ENCODE measurements at regions not wholly inside any gene's neighbourhood (a gene's known extent, or its start where the extent isn't known, plus 50 kb on each side); places are given as distances from the start of the nearest gene placed in this dataset.

DNA sequence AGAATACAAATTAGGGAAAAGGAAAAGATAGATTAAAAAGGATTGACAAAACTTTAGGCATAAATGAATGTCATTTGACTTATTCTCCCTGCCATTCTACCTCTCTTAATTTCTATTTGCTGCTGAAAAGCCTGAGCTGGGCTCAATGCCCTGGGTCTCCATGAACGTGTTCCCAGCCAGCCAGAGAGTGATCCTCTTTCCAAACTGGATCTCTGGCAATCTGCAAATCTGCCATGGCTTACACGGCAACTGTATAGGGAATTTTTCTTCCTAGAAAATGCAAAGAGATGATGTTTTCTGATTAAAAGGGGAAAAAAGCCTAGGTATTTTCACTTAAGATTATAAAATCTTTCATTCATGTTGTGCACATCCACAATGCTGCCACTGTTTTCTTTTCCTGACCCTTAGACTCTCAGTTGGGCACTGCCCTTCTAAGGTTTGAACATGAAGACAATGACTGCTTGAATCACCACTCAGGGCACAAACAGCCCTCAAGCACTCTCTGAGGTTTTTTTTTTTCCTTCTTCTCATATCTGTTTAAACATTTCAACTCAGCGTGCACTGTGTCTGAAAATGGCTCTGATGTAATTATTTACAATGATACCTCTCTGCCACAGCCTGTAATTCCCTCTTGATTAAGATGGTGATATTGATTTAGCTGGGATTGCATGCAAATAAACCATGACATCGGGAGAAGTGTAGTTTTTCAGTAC is 60.3 kb downstream of the DACT1 start:
- intact Hi-C loops (cut with micrococcal nuclease) = no loop called here

DNA sequence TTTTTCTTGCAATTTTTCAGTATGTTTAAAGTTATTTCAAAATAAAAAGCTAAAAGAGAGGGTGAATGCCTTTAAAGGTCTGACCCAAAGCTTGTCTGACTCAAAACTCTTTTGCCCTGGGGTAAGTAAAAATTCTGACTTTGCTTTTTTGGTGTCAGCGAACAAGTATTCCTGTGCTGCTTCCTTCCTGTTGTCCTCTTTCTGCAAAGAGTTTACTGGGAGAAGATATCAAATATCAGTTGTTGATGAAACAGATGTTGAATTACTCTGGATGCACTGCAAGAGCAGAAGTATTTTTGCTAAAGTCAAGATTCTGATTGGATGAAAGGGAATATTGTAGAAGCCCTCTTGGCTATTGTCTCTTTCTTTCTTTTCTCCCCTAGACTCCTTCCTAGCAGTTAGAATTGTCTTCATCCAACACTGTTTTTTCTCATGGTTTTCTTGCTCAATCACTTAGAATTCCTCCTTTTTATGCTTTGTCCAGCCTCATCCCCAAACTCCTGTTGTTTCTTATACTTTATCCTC is 62.0 kb downstream of the DACT1 start:
- intact Hi-C loops (cut with micrococcal nuclease) = no loop called here

DNA sequence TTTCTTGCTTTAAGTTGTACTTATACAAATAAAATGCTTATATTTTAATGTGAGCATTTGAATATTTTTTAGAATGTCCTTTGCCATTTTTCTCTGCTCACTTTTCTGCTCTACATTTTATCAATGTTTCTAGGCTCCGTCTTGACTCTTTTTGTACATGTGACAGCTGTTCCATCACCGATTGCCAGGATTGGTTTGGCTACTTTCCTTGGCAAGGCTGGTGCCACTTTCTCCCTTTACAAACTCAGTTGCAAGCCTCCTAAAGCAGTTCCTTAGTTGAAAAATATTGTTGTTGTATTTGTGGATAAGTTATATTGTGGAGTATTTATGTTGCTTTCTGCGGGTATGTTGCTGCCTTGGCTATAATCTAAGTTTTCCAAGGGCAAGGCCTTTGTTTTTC is 63.4 kb downstream of the DACT1 start:
- intact Hi-C loops (cut with micrococcal nuclease) = no loop called here

DNA sequence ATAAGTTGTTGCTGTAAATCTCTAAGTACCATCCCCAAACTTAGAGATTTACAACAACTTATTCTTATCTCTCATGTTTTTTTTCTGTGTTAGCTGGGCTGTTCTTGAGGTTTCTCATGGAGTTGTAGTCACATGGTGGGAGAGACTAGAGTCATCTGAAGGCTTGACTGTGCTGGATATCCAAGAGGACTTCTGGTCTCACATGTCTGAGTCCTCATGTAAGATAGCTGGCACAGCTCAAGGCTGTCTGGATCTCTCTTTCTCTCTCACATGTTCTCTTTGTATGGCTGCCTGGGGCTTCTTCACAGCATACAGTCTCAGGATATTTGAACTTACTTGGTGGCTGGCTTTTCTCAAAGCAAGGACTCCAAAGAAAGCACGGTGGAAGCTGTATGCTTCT is 63.8 kb downstream of the DACT1 start:
- intact Hi-C loops (cut with micrococcal nuclease) = no loop called here

DNA sequence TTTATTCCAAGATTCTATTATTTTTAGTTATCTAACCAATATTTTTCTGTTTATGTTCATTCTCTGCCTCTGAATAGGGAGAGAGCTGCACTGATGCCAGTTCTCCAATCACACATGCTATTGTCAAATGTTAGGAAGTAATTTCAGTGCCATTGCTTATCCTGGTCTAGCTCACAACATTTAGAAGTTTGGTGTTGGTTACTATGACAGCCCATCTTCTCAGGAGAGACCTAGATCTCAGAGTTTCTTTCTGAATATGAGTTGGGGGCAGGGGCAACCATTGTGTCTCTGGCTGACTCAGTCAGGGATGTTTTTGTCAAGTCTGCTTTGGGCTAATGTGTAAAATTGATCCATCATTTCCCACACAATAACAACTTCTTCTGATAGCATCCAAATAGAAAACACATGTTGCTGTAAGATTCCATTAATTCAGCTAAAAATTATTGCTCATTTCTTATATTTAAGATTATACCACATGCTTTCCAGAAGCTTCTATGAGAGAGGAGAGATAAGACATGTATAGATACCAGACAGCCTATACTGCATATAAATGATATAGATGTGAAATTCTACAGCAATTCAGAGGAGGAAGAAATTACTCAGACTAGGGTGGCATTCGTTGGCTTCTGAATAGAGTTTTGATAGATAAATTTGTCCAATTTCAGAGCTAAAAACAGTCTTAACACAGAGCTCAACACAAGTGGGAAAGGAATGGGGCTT is 64.8 kb downstream of the DACT1 start:
- intact Hi-C loops (cut with micrococcal nuclease) = no loop called here

DNA sequence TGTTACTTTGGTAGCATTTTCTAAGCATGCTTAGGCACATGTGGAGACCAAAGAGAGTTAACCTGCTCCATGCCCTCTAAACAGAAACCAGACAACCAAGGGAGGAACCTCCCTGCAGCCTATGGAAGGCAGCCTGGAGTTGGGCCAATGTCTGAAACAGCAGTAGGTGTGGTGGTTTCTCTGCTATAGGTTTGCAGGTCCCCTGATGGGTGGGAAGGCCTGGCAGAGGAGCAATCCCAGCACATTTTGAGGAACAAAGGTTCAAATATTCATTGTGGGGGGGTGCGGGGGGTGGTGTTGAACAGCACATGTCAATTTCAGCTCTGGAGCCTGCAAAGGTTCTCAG is 65.4 kb downstream of the DACT1 start:
- intact Hi-C loops (cut with micrococcal nuclease) = no loop called here

DNA sequence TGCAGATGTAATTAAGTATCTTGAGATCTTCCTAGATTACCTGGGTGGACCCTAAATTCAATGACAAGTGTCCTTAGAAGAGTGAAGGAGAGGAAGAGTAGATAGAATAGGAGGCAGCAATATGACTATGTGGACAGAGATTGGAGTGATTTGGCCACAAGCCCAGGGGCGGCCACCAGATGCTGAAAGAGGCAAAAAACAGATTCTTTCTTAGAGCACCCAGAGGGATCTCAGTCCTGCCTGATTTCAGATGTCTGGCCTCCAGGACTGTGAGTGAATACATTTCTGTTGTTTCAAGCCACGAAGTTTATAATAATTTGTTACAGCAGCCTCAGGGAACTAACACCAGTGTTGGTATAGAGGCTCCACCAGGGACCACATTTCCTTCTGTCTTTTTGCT is 67.3 kb downstream of the DACT1 start:
- intact Hi-C loops (cut with micrococcal nuclease) = no loop called here

DNA sequence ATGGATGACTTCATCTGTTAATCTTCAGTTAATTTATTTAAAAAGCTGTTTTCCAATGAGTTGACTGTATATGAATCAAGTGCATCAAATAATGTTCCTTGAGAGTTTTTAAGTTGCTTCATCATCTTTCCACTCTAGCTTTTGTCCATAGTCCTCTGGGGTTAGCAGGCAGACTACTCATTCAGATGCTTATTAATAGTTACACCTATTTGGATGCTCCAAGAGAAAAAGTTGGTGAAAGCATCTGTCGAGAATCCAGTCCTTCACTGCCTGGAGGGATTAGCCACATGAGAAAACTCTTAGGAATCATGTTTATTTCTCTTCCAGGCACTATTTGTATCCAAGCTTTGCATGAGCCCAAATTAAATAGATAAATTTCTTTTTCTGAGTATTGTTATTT is 70.2 kb downstream of the DACT1 start:
- intact Hi-C loops (cut with micrococcal nuclease) = no loop called here

DNA sequence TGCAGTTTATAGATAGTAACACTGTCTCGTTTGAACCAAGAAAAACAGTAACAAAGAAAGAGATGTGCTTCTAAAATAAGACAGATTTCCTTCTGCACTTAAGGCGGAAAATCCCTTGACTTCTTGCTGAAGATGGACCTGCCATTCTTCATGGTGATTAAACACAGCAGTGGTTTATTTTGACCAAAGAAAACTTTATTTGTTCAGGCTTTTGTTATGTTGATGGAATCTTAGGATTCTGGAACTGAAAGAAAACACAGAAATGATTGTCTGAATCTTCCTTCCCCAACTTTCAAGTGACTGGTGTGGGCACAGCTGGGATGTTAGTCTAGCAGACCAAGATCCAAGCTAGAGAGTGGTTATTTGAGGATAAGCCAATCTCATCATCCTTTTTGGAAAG is 72.2 kb downstream of the DACT1 start:
- intact Hi-C loops (cut with micrococcal nuclease) = no loop called here

DNA sequence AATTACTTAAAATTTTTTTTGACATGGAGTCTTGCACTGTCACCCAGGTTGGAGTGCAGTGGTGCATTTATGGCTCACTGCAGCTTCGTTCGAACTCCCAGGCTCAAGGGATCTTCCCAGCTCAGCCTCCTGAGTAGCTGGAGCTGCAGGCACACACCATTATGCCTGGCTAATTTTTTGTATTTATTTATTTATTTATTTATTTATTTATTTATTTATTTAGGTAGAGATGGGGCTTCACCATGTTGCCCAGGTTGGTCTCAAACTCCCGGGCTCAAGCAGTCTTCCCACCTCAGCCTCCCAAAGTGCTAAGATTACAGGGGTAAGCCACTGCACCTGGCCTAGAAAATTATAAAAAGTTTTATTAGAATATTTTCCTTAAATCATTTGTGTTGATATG is 73.6 kb downstream of the DACT1 start:
- intact Hi-C loops (cut with micrococcal nuclease) = no loop called here

DNA sequence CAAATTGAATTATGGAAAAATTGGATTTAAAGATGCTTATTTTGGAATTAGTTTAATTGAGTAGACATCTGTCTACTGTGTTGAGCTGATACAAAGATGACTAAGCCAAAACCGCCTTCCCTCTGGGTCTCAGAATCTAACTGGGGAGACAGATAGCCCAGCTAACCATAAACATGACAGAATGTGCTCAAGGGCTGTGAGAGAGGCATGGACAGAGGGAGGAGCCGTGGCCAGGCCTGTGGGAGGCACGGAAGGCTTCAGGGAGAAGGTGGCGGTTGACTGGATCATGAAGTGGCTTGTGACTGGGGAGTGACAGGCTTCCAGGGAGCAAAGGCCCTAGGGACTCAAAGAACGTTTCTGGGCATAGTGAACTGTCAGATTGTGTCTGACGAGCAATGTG is 74.6 kb downstream of the DACT1 start:
- intact Hi-C loops (cut with micrococcal nuclease) = no loop called here

DNA sequence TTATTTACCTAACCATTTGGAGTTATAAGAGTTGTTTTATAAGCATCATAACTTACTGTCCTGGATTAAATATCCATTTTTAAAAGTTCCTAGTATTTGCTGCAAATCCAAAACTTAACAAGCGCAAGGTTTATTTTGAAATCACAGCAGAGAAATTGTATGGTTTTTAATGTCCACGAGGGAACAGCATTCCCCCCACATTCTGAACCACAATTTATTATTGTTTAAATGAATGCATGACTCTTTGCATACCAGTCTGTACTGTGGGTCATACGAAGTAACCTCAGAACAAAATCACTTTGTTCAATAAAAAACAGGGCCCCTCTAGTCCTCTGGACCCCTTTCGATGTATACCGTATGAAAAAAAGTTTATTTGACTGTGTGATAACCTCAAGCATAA is 75.9 kb downstream of the DACT1 start:
- intact Hi-C loops (cut with micrococcal nuclease) = no loop called here

DNA sequence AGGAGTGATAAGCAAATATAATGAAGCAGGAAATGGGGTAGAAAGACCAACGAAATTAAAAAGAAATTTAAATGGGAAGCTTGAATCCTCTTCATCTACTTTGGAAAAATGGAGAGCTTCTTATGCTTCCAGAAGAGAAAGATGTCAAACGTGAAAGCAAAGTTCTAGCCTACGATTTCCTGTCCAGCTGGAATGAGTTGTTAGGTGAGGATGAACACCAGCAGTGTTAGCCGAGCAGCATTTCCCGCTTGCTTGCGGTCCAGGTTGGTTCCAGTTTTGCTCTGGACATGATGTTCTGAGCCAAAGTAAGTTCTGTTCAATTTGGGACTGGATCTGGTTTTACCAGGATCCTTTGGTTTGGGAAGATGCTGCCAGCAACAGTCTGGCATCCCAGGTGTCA is 78.9 kb downstream of the DACT1 start:
- intact Hi-C loops (cut with micrococcal nuclease) = no loop called here

DNA sequence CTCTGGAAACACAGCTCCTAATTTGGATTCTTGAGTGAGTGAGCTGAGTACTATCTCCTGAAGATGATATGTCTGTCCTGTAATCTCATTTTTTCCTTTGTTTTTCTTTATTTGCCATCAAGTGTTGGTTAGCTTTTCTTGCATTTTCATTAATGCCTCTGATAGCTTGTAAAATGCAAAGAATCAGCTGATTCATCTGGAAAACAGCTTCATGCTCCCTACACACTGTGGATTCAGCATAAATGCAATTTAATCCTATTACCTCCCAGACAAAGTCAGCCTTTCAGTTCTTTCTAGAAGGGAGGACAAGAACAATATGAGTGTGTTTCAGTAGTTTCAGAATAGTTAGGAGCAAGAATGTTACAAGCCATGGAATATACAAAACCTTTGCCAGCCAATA is 79.4 kb downstream of the DACT1 start:
- intact Hi-C loops (cut with micrococcal nuclease) = no loop called here

DNA sequence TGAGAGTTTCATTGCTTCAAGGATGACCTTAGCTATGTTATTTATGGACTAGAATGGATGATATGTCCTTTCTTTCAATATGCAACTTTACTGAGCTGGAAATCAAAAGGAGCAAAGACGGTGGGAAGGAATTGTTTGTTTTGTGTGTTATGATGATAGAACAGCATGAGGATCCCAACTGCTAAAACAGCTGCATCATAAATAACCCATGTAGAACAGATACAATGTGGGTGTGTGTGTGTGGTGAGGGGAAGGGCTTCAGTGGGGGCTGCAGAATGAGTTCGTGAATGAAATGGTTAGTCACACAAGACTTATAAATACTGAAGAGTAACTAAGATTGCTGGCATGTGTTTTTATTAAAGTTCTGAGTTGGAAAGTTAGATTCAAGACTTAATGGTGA is 80.1 kb downstream of the DACT1 start:
- intact Hi-C loops (cut with micrococcal nuclease) = no loop called here

DNA sequence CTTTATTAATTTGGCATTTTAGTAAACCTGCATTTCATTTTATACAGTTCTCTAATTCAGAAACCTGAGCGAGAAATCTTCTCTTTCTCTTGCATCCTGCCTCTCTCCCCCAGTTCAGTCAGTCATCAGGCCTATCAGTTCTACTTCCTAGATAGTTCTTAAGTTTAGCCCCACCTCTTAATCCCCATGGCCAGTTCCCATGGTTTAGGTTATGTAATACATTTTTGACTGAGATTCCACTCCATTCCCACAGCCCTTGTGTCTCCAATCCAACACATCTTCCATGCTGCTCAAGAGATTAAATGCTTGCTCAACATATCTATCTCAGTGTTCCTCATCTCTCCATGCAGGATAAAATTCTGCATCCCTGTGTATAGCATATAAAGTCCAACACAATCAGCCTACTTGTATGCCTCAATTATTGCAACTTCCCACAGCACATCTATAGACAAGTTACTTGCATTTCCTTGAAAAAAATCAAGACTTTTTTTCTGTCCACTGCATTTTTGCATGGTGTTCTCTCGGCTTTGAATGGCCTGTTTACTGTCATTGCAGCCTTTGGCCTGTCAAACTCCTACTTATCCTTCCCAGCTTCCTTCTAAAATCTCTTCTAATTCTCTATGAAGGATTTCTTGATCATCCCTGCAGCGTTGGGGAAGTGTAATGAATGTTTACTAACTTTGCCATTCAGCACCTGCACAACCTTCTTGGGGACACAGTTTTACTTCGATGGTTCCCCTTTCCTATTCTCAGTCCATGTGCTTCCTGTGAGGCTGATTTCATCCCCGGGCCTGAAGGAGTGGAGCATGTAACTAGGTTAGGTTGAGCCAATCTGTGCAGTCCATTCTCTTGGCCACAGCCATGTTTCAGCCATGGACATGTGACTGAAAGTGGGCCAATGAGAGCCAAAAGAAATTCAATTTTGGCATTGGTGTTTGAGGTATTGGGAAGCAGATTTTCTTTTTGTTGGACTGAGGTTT is 80.8 kb downstream of the DACT1 start:
- intact Hi-C loops (cut with micrococcal nuclease) = no loop called here

DNA sequence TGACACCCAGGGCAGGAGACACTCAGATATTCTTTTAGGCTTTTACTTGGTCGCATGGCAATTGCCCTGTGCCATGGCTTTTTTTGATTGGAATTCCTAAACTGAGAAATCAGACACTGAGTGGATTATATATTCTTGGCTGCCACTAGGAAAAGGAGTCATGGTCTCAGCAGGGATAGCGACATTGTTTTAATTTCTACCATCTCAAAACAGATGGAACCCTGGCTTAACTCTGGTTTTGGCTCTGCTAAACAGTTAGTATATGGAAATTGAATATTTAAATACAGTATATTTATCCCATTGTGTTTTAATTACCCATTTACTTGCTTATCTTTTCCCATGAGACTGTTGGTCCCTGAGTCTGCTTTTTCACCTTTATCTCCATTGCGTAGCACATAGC is 84.0 kb downstream of the DACT1 start:
- intact Hi-C loops (cut with micrococcal nuclease) = no loop called here

DNA sequence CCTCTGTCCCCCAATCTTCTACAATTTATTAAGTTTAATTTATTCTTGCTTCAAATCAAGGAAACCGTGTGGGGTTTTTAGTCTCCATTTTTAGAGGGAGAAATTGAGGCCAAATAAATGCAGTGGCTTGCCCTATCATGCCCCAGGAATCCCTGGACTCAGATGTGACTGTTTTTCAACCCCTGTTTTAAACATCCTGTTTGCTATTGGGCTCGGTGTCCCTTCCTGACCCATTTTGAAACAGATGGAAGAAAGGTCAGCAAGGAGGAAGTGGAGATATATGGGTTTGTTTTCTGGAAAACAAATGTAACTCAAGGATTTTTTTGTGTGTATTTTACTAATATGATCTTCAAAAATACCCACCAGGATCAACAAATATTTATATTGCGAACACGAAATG is 84.7 kb downstream of the DACT1 start:
- intact Hi-C loops (cut with micrococcal nuclease) = no loop called here

DNA sequence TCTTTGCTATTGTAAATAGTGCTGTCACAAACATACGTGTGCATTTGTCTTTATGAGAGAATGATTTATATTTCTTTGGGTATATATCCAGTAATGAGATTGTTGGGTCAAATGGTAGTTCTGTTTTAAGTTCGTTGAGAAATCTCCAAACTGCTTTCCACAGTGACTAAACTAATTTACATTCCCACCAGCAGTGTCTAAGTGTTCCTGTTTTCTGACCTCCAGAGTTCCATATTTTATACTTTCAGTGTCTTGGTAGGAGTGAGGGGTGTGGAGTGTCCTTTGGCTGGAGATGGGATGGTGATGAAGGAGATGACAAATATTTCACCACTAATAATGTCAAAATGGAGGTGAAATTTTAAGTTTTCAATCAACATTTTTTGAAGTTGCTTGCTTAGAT is 86.4 kb downstream of the DACT1 start:
- intact Hi-C loops (cut with micrococcal nuclease) = no loop called here

DNA sequence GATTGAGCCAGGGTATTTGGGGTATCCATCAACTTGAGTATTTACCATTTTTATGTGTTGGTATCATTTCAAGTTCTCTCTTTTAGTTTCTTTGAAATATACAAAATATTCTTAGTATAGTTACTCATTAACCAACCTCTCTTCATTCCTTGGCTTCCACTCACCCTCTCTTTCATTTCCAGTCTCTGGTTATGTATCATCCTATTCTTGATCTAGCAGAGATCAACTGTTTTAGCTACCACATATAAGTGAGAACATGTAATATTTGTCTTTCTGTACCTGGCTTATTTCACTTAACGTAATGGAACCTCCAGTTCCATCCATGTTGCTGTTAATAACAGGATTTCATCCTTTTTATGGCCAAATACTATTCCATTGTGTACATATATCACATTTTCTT is 86.9 kb downstream of the DACT1 start:
- intact Hi-C loops (cut with micrococcal nuclease) = no loop called here

DNA sequence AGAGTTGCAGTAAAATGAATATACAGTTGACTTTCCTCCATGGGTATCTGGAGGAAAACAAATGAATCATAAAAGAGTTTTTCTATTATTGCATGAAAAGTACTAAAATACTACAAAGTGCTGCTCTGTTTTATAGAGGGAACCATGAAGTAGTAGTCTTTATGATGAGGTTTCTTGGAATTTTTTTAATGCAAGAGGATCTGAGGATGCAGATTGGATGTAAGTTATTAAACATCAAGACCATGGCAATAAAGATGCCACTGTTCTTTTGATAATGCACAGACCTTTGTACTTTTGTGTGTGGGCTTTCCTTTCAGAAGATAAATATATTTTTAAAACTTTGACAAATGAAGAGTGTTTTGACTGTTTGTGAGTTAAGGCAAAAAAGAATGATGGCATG is 87.5 kb downstream of the DACT1 start:
- intact Hi-C loops (cut with micrococcal nuclease) = no loop called here

DNA sequence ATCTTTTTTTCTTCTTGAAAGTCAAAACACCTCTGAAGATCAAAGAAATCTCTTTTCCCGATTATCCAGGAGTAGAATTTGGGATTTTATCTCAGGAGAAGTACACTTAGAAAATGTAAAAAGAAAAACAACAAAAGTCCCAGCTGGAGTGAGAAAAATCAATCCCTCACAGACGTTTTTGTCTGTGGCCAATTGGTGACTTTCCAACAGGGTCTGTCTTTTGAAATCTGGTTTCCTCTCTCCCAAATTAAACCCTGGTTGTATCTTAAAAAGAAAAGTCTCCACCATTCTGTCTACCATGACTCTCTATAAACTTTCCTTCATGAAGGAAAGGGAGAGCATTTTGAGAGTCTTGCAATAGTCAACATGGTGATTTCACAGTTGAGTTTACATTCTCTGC is 88.1 kb downstream of the DACT1 start:
- intact Hi-C loops (cut with micrococcal nuclease) = no loop called here
